Gastrocnemius medialis (tissue), 4 donors: ENCODE measurements at regions not wholly inside any gene's neighbourhood (a gene's known extent, or its start where the extent isn't known, plus 50 kb on each side); places are given as distances from the start of the nearest gene placed in this dataset.

Source experiments
- CTCF ChIP-seq, 5 experiments: fragments of 450-650 bp in 3 of 5; fragments of 200-600 bp in 2 of 5; sonication (generic) in 2 of 5; IDR thresholded peaks in 4 of 5; conservative IDR thresholded peaks in 1 of 5; 1 replicate in 4 of 5; 2 replicates in 1 of 5; pipeline ENCODE4 v1.5.1; 2016 to 2019; ENCODE audit warnings: antibody characterized with exemption in 5 of 5, mild to moderate bottlenecking in 3 of 5, moderate library complexity in 3 of 5
- POLR2A ChIP-seq, 2 donors: fragments of 450-650 bp; IDR thresholded peaks; one replicate each; pipeline ENCODE4 v1.6.1; 2017; ENCODE audit warnings: antibody characterized with exemption in 2 of 2, mild to moderate bottlenecking in 2 of 2, moderate library complexity in 2 of 2

GRCh38 chr14:101001311-101002069 is 98.0 kb upstream of the RTL1 start:
- no peak for TF ChIP-seq CTCF (IDR thresholded peaks at IDR 0.05 in 4 of 5, conservative IDR thresholded peaks at IDR 0.05 in 1 of 5)
- no peak for TF ChIP-seq POLR2A (IDR thresholded peaks at IDR 0.05)
